ENCODE measurements at regions not wholly inside any gene's neighbourhood (a gene's known extent, or its start where the extent isn't known, plus 50 kb on each side); places are given as distances from the start of the nearest gene placed in this dataset.

- Histone ChIP-seq H3K4me2 (ENCODE audit: insufficient read depth in 1 of 2, low read depth in 2 of 2, low read length in 2 of 2) (no peak overlapping the region), H3K4ac (replicated peaks; ENCODE audit: insufficient read length, low read depth, low read length) (no peak overlapping the region), H3K4me3 (ENCODE audit: extremely low read depth in 1 of 4, insufficient read depth in 2 of 4, low read depth in 3 of 4, low read length in 4 of 4) (no peak overlapping the region), H3K14ac (ENCODE audit: insufficient read length) (no peak overlapping the region), H3K23me2 (ENCODE audit: low read depth, low read length) (no peaks in the 10 kb centered on the region), H4K5ac (ENCODE audit: insufficient read length, low read depth, low read length) (no peak overlapping the region), H4K8ac (ENCODE audit: extremely low read depth, insufficient read depth, low read length) (no peak overlapping the region), H2BK15ac (ENCODE audit: low read length) (no peak overlapping the region), H3K27ac (ENCODE audit: low read depth, low read length) (no peak overlapping the region), H3K18ac (ENCODE audit: extremely low read depth, low read length) (no peak overlapping the region), H3K9ac (replicated peaks in 1 of 4; ENCODE audit: extremely low read depth in 1 of 4, low read depth in 3 of 4, low read length in 3 of 4) (no peak overlapping the region), H2BK120ac (replicated peaks; ENCODE audit: low read depth, low read length) (no peak overlapping the region), H2AFZ (ENCODE audit: low read length) (no peak overlapping the region), H3K56ac (replicated peaks; ENCODE audit: insufficient read length, low read depth, low read length) (no peak overlapping the region), H3K9me3 (ENCODE audit: insufficient read depth in 2 of 2, low read depth in 1 of 2, low read length in 1 of 2) (no peaks in the 10 kb centered on the region), H4K20me1 (replicated peaks in 1 of 2; ENCODE audit: control insufficient read depth in 1 of 2, insufficient read depth in 2 of 2, low read length in 2 of 2) (no peaks in the 10 kb centered on the region), H3K23ac (ENCODE audit: insufficient read length) (no peak overlapping the region), H3K79me1 (ENCODE audit: low read depth, low read length) (no peaks in the 10 kb centered on the region), H4K91ac (replicated peaks; ENCODE audit: insufficient read length, low read length) (no peak overlapping the region), H3K27me3 (replicated peaks in 1 of 4; ENCODE audit: control insufficient read depth in 3 of 4, extremely low read depth in 1 of 4, insufficient read depth in 3 of 4, low read length in 3 of 4) (no peaks in the 10 kb centered on the region), H2BK5ac (ENCODE audit: low read depth, low read length) (no peak overlapping the region), H2BK12ac (ENCODE audit: low read depth, low read length) (no peak overlapping the region), H2BK20ac (ENCODE audit: low read length) (no peak overlapping the region), H3K79me2 (ENCODE audit: control insufficient read depth in 1 of 2, insufficient read depth in 2 of 2, low read length in 2 of 2) (no peaks in the 10 kb centered on the region), H3K36me3 (ENCODE audit: control insufficient read depth in 2 of 4, insufficient read depth in 4 of 4, low read length in 3 of 4) (no peaks in the 10 kb centered on the region), H3K4me1 (replicated peaks in 1 of 4; ENCODE audit: control insufficient read depth in 3 of 4, insufficient read depth in 4 of 4, low read length in 3 of 4) (peaks cover 0 to 8% (median 2%) of the 10 kb centered on the region in 4 experiments; a peak in 3 of 7 replicates), H2AK5ac (ENCODE audit: low read depth, low read length) (no peak overlapping the region)
- CTCF ChIA-PET (ENCODE audit: partially characterized antibody) = interaction anchor here (1.3 kb wide), 1 partner anchor 178 kb away, joined by 3 read pairs; no protein-coding TSS in a partner anchor
- POLR2A ChIA-PET (ENCODE audit: partially characterized antibody) = no interaction called here
- DNase-seq (ENCODE audit: low read depth in 1 of 2, low spot score in 2 of 2) (no peak), FAIRE-seq (no peak)
- no peak for TF ChIP-seq ZNF274 (IDR thresholded peaks at IDR 0.05; ENCODE audit: borderline replicate concordance, extremely low read depth, low read length)
- TF ChIP-seq TBP (IDR thresholded peaks at IDR 0.05; ENCODE audit: low read depth, low read length) = no peak
- TF ChIP-seq TCF12 (IDR thresholded peaks at IDR 0.05; ENCODE audit: low read depth, low read length) = no peak
- TF ChIP-seq, protein P1, sequence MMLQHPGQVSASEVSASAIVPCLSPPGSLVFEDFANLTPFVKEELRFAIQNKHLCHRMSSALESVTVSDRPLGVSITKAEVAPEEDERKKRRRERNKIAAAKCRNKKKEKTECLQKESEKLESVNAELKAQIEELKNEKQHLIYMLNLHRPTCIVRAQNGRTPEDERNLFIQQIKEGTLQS (IDR thresholded peaks at IDR 0.05; ENCODE audit: insufficient read depth, low read depth, low read length) = no peak
- no peak for TF ChIP-seq SP1 (IDR thresholded peaks at IDR 0.05; ENCODE audit: low read depth, low read length)
- TF ChIP-seq CHD2 (IDR thresholded peaks at IDR 0.05; ENCODE audit: low read length) = no peak
- no peak for TF ChIP-seq CREB1 (IDR thresholded peaks at IDR 0.05)
- WGBS, 2 experiments (ENCODE audit: extremely low coverage in 1 of 2, insufficient coverage in 1 of 2, insufficient read length in 1 of 2, insufficient replicate concordance in 2 of 2, low coverage in 1 of 2, low lambda C conversion rate in 2 of 2, missing lambda C conversion rate in 1 of 2) = 93% methylated on average over 9 of the region's 9 CpGs; no CpG with 5 or more reads in 1 of the 2 experiments
Observed at GRCh38 chr3:23100106-23100505, 103.0 kb upstream of the UBE2E2 start.

Measured in H1 (cell line).